GM23248 (cell line): ENCODE measurements at regions not wholly inside any gene's neighbourhood (a gene's known extent, or its start where the extent isn't known, plus 50 kb on each side); places are given as distances from the start of the nearest gene placed in this dataset.

Experiments used
- EZH2 ChIP-seq: fragments of 200-600 bp; sonication (generic); IDR thresholded peaks from 2 replicates; pipeline ENCODE4 v1.6.1; 2018; ENCODE audit warnings: antibody characterized with exemption, mild to moderate bottlenecking; ENCODE audit not compliant: insufficient read depth, poor library complexity, severe bottlenecking
- EZH2phosphoT487 ChIP-seq: fragments of 200-600 bp; sonication (generic); IDR thresholded peaks from 2 replicates; pipeline ENCODE4 v1.6.1; 2018; ENCODE audit warnings: antibody characterized with exemption, moderate library complexity, mild to moderate bottlenecking, low read depth; ENCODE audit not compliant: insufficient read depth

DNA sequence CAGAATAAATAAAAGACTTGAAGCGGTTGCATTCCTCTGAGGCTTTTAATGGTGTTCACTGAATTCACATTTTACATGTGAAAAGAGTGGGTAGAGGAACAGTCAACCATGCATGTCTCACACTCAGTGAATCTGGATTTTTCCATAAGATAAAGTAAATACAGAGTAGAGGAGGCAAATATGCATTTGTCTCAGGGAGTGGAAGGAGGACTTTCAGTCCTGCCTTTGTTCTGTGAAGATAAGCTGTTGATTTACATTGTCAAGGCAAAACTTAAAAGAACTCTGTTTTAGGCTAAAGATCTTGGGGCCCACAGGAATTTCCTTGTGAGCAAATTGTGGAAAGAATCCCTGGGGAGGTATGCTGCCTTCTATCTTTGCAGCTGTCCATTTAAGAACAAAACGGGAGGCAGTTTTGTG lies 825.3 kb upstream of the MBL2 start:
- TF ChIP-seq EZH2phosphoT487 (no peak), EZH2 (no peak)
